Endothelial cell of umbilical vein (primary cell): ENCODE measurements at regions not wholly inside any gene's neighbourhood (a gene's known extent, or its start where the extent isn't known, plus 50 kb on each side); places are given as distances from the start of the nearest gene placed in this dataset.
"Not testable (repeated sequence)": the region's sequence is repeated elsewhere in the genome, so short reads cannot be mapped to it uniquely, and the experiment has no call there.

ENCODE experiments used
- BruUV-seq: library from RNA; stranded (reverse); fragments of 400-500 nt; replicated peaks from 2 replicates; lab custom pipeline; 2021; lab: Mats Ljungman, UMichigan
- CTCF ChIA-PET: fragments of 300-600, 350-600 bp; sonication (Branson Sonifier 250); formaldehyde crosslinking; loops from one replicate; lab custom pipeline; 2021; ENCODE audit warnings: antibody characterized with exemption, inconsistent platforms; lab: Charles Lee
- POLR2A ChIA-PET: fragments of 300-600, 350-600 bp; sonication (Branson Sonifier 250); formaldehyde crosslinking; loops from one replicate; lab custom pipeline; 2021; ENCODE audit warnings: antibody characterized with exemption, inconsistent platforms; lab: Charles Lee
- DNase-seq: peaks from one replicate; pipeline ENCODE4 v3.0.0-alpha.2; 2011; ENCODE audit warnings: low read depth, low spot score
- FAIRE-seq: peaks from 2 replicates; lab custom pipeline; 2011; peaks lifted over from hg19 to GRCh38; lab: Jason Lieb, UNC
- H2AFZ ChIP-seq: 2 replicates; pipeline ENCODE4 v1.6.0; 2012; ENCODE audit warnings: low read depth, low read length, control low read depth, inconsistent platforms
- H3K27ac ChIP-seq: 2 replicates; pipeline ENCODE4 v1.5.1; 2011; ENCODE audit warnings: low read depth, mild to moderate bottlenecking, control low read depth, low read length, moderate library complexity; ENCODE audit not compliant: insufficient read depth
- H3K27me3 ChIP-seq, 2 experiments: 2 replicates each; pipeline versions ENCODE4 v1.6.0 to v1.6.1; 2011; ENCODE audit warnings: low read length in 2 of 2, mixed read lengths in 1 of 2; ENCODE audit not compliant: control insufficient read depth in 2 of 2, insufficient read depth in 2 of 2
- H3K36me3 ChIP-seq, 2 experiments: 2 replicates in 1 of 2; 3 replicates in 1 of 2; pipeline ENCODE4 v1.5.1; 2011; ENCODE audit warnings: low read length in 2 of 2, mild to moderate bottlenecking in 1 of 2, moderate library complexity in 1 of 2; ENCODE audit not compliant: control insufficient read depth in 2 of 2, insufficient read depth in 2 of 2; ENCODE audit errors: extremely low read depth in 1 of 2
- H3K4me1 ChIP-seq: 3 replicates; pipeline ENCODE4 v1.5.1; 2011; ENCODE audit warnings: mild to moderate bottlenecking, low read length; ENCODE audit not compliant: control insufficient read depth, insufficient read depth; ENCODE audit errors: extremely low read depth
- H3K4me2 ChIP-seq: 2 replicates; pipeline ENCODE4 v1.6.1; 2011; ENCODE audit warnings: low read length, control low read depth, mixed read lengths; ENCODE audit not compliant: insufficient read depth
- H3K4me3 ChIP-seq, 3 experiments: fragments of 200-600 bp in 1 of 3; sonication (generic), shearing (Covaris generic) in 1 of 3; replicated peaks in 1 of 3; 2 replicates each; pipeline ENCODE4 v1.5.1; 2011 to 2016; ENCODE audit warnings: control low read depth in 3 of 3, low read length in 3 of 3, mild to moderate bottlenecking in 2 of 3, inconsistent platforms in 1 of 3, low read depth in 1 of 3, moderate library complexity in 1 of 3; ENCODE audit not compliant: insufficient read depth in 1 of 3
- H3K79me2 ChIP-seq: 2 replicates; pipeline ENCODE4 v1.6.0; 2012; ENCODE audit warnings: low read length, inconsistent platforms; ENCODE audit not compliant: control insufficient read depth, insufficient read depth
- H3K9ac ChIP-seq: replicated peaks from 2 replicates; pipeline ENCODE3; 2011; ENCODE audit warnings: low read length, control low read depth; ENCODE audit not compliant: insufficient read depth; ENCODE audit errors: extremely low read depth
- H3K9me1 ChIP-seq: replicated peaks from 3 replicates; pipeline ENCODE4 v1.6.0; 2011; ENCODE audit warnings: mild to moderate bottlenecking, low read length; ENCODE audit not compliant: control insufficient read depth, insufficient read depth; ENCODE audit errors: extremely low read depth
- H3K9me3 ChIP-seq: replicated peaks from 2 replicates; pipeline ENCODE4 v1.5.1; 2012; ENCODE audit warnings: low read length, inconsistent platforms; ENCODE audit not compliant: control insufficient read depth, insufficient read depth
- H4K20me1 ChIP-seq: replicated peaks from 2 replicates; pipeline ENCODE3; 2011; ENCODE audit warnings: mild to moderate bottlenecking, low read length; ENCODE audit not compliant: control insufficient read depth, insufficient read depth; ENCODE audit errors: extremely low read depth
- CTCF ChIP-seq, 2 donors: IDR thresholded peaks; 1 replicate in 1 of 2; 2 replicates in 1 of 2; pipeline ENCODE4 v1.5.1; 2011; ENCODE audit warnings: low read length in 2 of 2, mild to moderate bottlenecking in 2 of 2, moderate library complexity in 2 of 2, control low read depth in 1 of 2, inconsistent platforms in 1 of 2, low read depth in 1 of 2; ENCODE audit not compliant: insufficient read depth in 1 of 2; ENCODE audit errors: extremely low read depth in 1 of 2
- EZH2 ChIP-seq: IDR thresholded peaks from 2 replicates; pipeline ENCODE4 v1.6.1; 2012; ENCODE audit warnings: borderline replicate concordance, low read depth, mild to moderate bottlenecking, moderate library complexity, low read length, inconsistent platforms; ENCODE audit not compliant: severe bottlenecking
- FOS ChIP-seq: IDR thresholded peaks from 2 replicates; pipeline ENCODE4 v1.6.1; 2011; ENCODE audit warnings: mild to moderate bottlenecking, low read length, moderate library complexity, borderline replicate concordance; ENCODE audit not compliant: insufficient read depth
- GATA2 ChIP-seq: IDR thresholded peaks from 2 replicates; pipeline ENCODE4 v1.7.0; 2011; ENCODE audit warnings: low read depth, mild to moderate bottlenecking, moderate library complexity, mixed read lengths, low read length; ENCODE audit not compliant: insufficient read length, insufficient read depth
- JUN ChIP-seq: IDR thresholded peaks from 2 replicates; pipeline ENCODE4 v1.6.1; 2011; ENCODE audit warnings: borderline replicate concordance, low read depth; ENCODE audit not compliant: insufficient read length, insufficient read depth
- MAX ChIP-seq: IDR thresholded peaks from 2 replicates; pipeline ENCODE4 v1.6.1; 2011; ENCODE audit not compliant: insufficient read depth, insufficient read length
- MYC ChIP-seq: IDR thresholded peaks from one replicate; pipeline ENCODE4 v1.6.1; 2011; ENCODE audit warnings: mild to moderate bottlenecking, low read depth, low read length
- POLR2A ChIP-seq: IDR thresholded peaks from 2 replicates; pipeline ENCODE4 v1.6.1; 2012; ENCODE audit warnings: low read depth, mild to moderate bottlenecking, control low read depth, low read length
- POLR2AphosphoS5 ChIP-seq: IDR thresholded peaks from 2 replicates; pipeline ENCODE4 v1.6.1; 2012; ENCODE audit warnings: low read depth, mild to moderate bottlenecking, control low read depth, low read length, moderate library complexity; ENCODE audit not compliant: insufficient read depth
- dilution Hi-C: fragments of 300-500 bp; cut with MboI; formaldehyde crosslinking; loops from one replicate; pipeline ENCODE4 v1.15.0; 2019; ENCODE audit warnings: low sequenced_read_pairs; ENCODE audit not compliant: extremely low pct_ligation_motif_present
- intact Hi-C: fragments of 100-400 bp; cut with micrococcal nuclease; formaldehyde crosslinking; loops from one replicate; pipeline ENCODE4 v1.10.0; 2022

- BruUV-seq, H4K20me1 ChIP-seq, dilution Hi-C loops, H3K27me3 ChIP-seq, DNase-seq, H3K27ac ChIP-seq, FAIRE-seq, H3K4me1 ChIP-seq, H3K4me2 ChIP-seq, H3K9me1 ChIP-seq, intact Hi-C loops, POLR2A ChIA-PET, H3K4me3 ChIP-seq, H3K79me2 ChIP-seq, H2AFZ ChIP-seq, H3K9me3 ChIP-seq, H3K9ac ChIP-seq: not testable (repeated sequence)
- H3K36me3 ChIP-seq: peaks cover 2 to 13% of the 10 kb centered on the region in 2 experiments
- CTCF ChIA-PET: interaction anchor here (1.3 kb wide), 1 partner anchor 19 kb away, joined by 3 read pairs; no protein-coding TSS in a partner anchor
Measured at GRCh38 chr3:197618408-197618807, 62.6 kb upstream of the BDH1 start.

GRCh38 chr3:197615430-197615829 lies 59.7 kb upstream of the BDH1 start:
- H3K36me3 ChIP-seq: peaks cover 10 to 15% of the 10 kb centered on the region in 2 experiments
- dilution Hi-C loops: no loop called here

More at GRCh38 chr3:197615430-197615829, 59.7 kb upstream of the BDH1 start:
- no peak overlapping the region for H3K9ac ChIP-seq
- H2AFZ ChIP-seq: no peak overlapping the region
- no peak for TF ChIP-seq FOS
- TF ChIP-seq EZH2: no peak
- no peak for TF ChIP-seq MYC
- no peak for TF ChIP-seq JUN
- no peak for TF ChIP-seq GATA2
- TF ChIP-seq MAX: no peak
- no peak for TF ChIP-seq POLR2AphosphoS5
- no peak for TF ChIP-seq POLR2A
- no peak for TF ChIP-seq CTCF (IDR thresholded peaks at IDR 0.05; ENCODE audit: extremely low read depth in 1 of 2, insufficient read depth in 1 of 2, low read depth in 1 of 2, low read length in 2 of 2)
- no peak overlapping the region for H3K4me3 ChIP-seq
- no TSS peak for BruUV-seq
- H3K27ac ChIP-seq: no peak overlapping the region
- peaks cover 2% of the 10 kb centered on the region for H3K79me2 ChIP-seq
- H3K9me3 ChIP-seq: no peaks in the 10 kb centered on the region
- no peak for DNase-seq
- intact Hi-C loops: no loop called here
- peak; percentile 21 for FAIRE-seq
- H3K4me2 ChIP-seq: no peak overlapping the region
- CTCF ChIA-PET: interaction anchor here (1.3 to 2.3 kb wide), 2 partner anchors 16 kb away, joined by 8 to 18 read pairs; no protein-coding TSS in a partner anchor
- H3K27me3 ChIP-seq: no peaks in the 10 kb centered on the region
- H3K4me1 ChIP-seq: no peaks in the 10 kb centered on the region
- no peaks in the 10 kb centered on the region for H3K9me1 ChIP-seq
- no peaks in the 10 kb centered on the region for H4K20me1 ChIP-seq
- POLR2A ChIA-PET: interaction anchor here (0.7 kb wide), 1 partner anchor 117 kb away, joined by 3 read pairs; no protein-coding TSS in a partner anchor
